Heart left ventricle (tissue), 13 donors: ENCODE measurements at regions not wholly inside any gene's neighbourhood (a gene's known extent, or its start where the extent isn't known, plus 50 kb on each side); places are given as distances from the start of the nearest gene placed in this dataset.

Experiments
- POLR2A ChIP-seq, 2 donors: fragments of 450-650 bp; IDR thresholded peaks; one replicate each; pipeline ENCODE4 v1.6.1; 2017; ENCODE audit warnings: antibody characterized with exemption in 2 of 2, mild to moderate bottlenecking in 2 of 2, moderate library complexity in 2 of 2
- TF ChIP-seq, protein P1 (sequence below), 12 donors: fragments of 200-600 bp; sonication (generic) in 4 of 12; IDR thresholded peaks; one replicate each; pipeline versions ENCODE4 v1.5.0 to v1.8.0; 2018 to 2022; ENCODE audit warnings: antibody characterized with exemption in 12 of 12, mild to moderate bottlenecking in 5 of 12
- donor health status: ischemic (EF 13 %, LVEDD 7.1; RV severe dilation, severe dysfunction).
- donor health status: DM: no; HTN: yes; CAD: no.
- donor health status: DM: no; HTN: no; CAD: no.
- donor health status: ischemic (EF 25% LVEDD 6.9; RV normal size, moderate dysfunction).
- donor health status: ischemic (EF 25% LVEDD 5.7; RV mildly dilated, moderate dysfunction).
- donor health status: ischemic (EF 35%, LVEDD 5.7; RV mildly dilated, moderate dysfunction).
- donor health status: nonischemic (EF 11% LVEDD 7.7; RV severe dilation, severe dysfunction).
- donor health status: DM: yes; HTN: yes; CAD: no.
- donor health status: PGD.
- donor health status: ischemic (EF 29% LVEDD 5.4; RV normal size, mild dysfunction).
- donor health status: nonischemic (EF 23%, LVEDD 6.1; RV moderate dilation, normal function).

DNA sequence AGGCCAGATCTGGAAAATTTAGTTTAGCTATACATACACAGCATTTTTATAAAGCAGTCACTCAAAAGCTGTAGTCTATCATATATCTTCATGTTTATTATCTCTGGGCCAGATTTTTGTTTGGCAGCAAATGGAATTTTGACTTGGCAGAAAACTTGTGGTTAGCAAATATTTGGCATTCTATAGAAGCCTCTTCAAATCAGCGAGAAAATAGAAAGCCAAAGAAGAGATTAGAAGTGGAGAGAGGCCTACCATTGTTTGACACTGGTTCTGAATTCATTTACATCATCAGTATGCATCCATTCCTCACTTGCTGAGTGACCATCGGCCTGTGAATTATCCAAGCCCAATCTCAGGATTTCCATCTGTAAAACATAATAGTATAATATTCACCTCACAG lies 1077.6 kb downstream of the GALC start:
- TF ChIP-seq, protein P1, sequence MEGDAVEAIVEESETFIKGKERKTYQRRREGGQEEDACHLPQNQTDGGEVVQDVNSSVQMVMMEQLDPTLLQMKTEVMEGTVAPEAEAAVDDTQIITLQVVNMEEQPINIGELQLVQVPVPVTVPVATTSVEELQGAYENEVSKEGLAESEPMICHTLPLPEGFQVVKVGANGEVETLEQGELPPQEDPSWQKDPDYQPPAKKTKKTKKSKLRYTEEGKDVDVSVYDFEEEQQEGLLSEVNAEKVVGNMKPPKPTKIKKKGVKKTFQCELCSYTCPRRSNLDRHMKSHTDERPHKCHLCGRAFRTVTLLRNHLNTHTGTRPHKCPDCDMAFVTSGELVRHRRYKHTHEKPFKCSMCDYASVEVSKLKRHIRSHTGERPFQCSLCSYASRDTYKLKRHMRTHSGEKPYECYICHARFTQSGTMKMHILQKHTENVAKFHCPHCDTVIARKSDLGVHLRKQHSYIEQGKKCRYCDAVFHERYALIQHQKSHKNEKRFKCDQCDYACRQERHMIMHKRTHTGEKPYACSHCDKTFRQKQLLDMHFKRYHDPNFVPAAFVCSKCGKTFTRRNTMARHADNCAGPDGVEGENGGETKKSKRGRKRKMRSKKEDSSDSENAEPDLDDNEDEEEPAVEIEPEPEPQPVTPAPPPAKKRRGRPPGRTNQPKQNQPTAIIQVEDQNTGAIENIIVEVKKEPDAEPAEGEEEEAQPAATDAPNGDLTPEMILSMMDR (IDR thresholded peaks at IDR 0.05), result no peak
- TF ChIP-seq POLR2A (IDR thresholded peaks at IDR 0.05), result no peak
